Endothelial cell of umbilical vein (primary cell): ENCODE measurements at regions not wholly inside any gene's neighbourhood (a gene's known extent, or its start where the extent isn't known, plus 50 kb on each side); places are given as distances from the start of the nearest gene placed in this dataset.

Source experiments
- BruUV-seq: library from RNA; stranded (reverse); fragments of 400-500 nt; replicated peaks from 2 replicates; lab custom pipeline; 2021; lab: Mats Ljungman, UMichigan
- CTCF ChIA-PET: fragments of 300-600, 350-600 bp; sonication (Branson Sonifier 250); formaldehyde crosslinking; loops from one replicate; lab custom pipeline; 2021; ENCODE audit warnings: antibody characterized with exemption, inconsistent platforms; lab: Charles Lee
- POLR2A ChIA-PET: fragments of 300-600, 350-600 bp; sonication (Branson Sonifier 250); formaldehyde crosslinking; loops from one replicate; lab custom pipeline; 2021; ENCODE audit warnings: antibody characterized with exemption, inconsistent platforms; lab: Charles Lee
- DNase-seq: peaks from one replicate; pipeline ENCODE4 v3.0.0-alpha.2; 2011; ENCODE audit warnings: low read depth, low spot score
- FAIRE-seq: peaks from 2 replicates; lab custom pipeline; 2011; peaks lifted over from hg19 to GRCh38; lab: Jason Lieb, UNC
- H2AFZ ChIP-seq: 2 replicates; pipeline ENCODE4 v1.6.0; 2012; ENCODE audit warnings: low read depth, low read length, control low read depth, inconsistent platforms
- H3K27ac ChIP-seq: 2 replicates; pipeline ENCODE4 v1.5.1; 2011; ENCODE audit warnings: low read depth, mild to moderate bottlenecking, control low read depth, low read length, moderate library complexity; ENCODE audit not compliant: insufficient read depth
- H3K27me3 ChIP-seq, 2 experiments: 2 replicates each; pipeline versions ENCODE4 v1.6.0 to v1.6.1; 2011; ENCODE audit warnings: low read length in 2 of 2, mixed read lengths in 1 of 2; ENCODE audit not compliant: control insufficient read depth in 2 of 2, insufficient read depth in 2 of 2
- H3K36me3 ChIP-seq, 2 experiments: 2 replicates in 1 of 2; 3 replicates in 1 of 2; pipeline ENCODE4 v1.5.1; 2011; ENCODE audit warnings: low read length in 2 of 2, mild to moderate bottlenecking in 1 of 2, moderate library complexity in 1 of 2; ENCODE audit not compliant: control insufficient read depth in 2 of 2, insufficient read depth in 2 of 2; ENCODE audit errors: extremely low read depth in 1 of 2
- H3K4me1 ChIP-seq: 3 replicates; pipeline ENCODE4 v1.5.1; 2011; ENCODE audit warnings: mild to moderate bottlenecking, low read length; ENCODE audit not compliant: control insufficient read depth, insufficient read depth; ENCODE audit errors: extremely low read depth
- H3K4me2 ChIP-seq: 2 replicates; pipeline ENCODE4 v1.6.1; 2011; ENCODE audit warnings: low read length, control low read depth, mixed read lengths; ENCODE audit not compliant: insufficient read depth
- H3K4me3 ChIP-seq, 3 experiments: fragments of 200-600 bp in 1 of 3; sonication (generic), shearing (Covaris generic) in 1 of 3; replicated peaks in 1 of 3; 2 replicates each; pipeline ENCODE4 v1.5.1; 2011 to 2016; ENCODE audit warnings: control low read depth in 3 of 3, low read length in 3 of 3, mild to moderate bottlenecking in 2 of 3, inconsistent platforms in 1 of 3, low read depth in 1 of 3, moderate library complexity in 1 of 3; ENCODE audit not compliant: insufficient read depth in 1 of 3
- H3K79me2 ChIP-seq: 2 replicates; pipeline ENCODE4 v1.6.0; 2012; ENCODE audit warnings: low read length, inconsistent platforms; ENCODE audit not compliant: control insufficient read depth, insufficient read depth
- H3K9ac ChIP-seq: replicated peaks from 2 replicates; pipeline ENCODE3; 2011; ENCODE audit warnings: low read length, control low read depth; ENCODE audit not compliant: insufficient read depth; ENCODE audit errors: extremely low read depth
- H3K9me1 ChIP-seq: replicated peaks from 3 replicates; pipeline ENCODE4 v1.6.0; 2011; ENCODE audit warnings: mild to moderate bottlenecking, low read length; ENCODE audit not compliant: control insufficient read depth, insufficient read depth; ENCODE audit errors: extremely low read depth
- H3K9me3 ChIP-seq: replicated peaks from 2 replicates; pipeline ENCODE4 v1.5.1; 2012; ENCODE audit warnings: low read length, inconsistent platforms; ENCODE audit not compliant: control insufficient read depth, insufficient read depth
- H4K20me1 ChIP-seq: replicated peaks from 2 replicates; pipeline ENCODE3; 2011; ENCODE audit warnings: mild to moderate bottlenecking, low read length; ENCODE audit not compliant: control insufficient read depth, insufficient read depth; ENCODE audit errors: extremely low read depth
- EZH2 ChIP-seq: IDR thresholded peaks from 2 replicates; pipeline ENCODE4 v1.6.1; 2012; ENCODE audit warnings: borderline replicate concordance, low read depth, mild to moderate bottlenecking, moderate library complexity, low read length, inconsistent platforms; ENCODE audit not compliant: severe bottlenecking
- FOS ChIP-seq: IDR thresholded peaks from 2 replicates; pipeline ENCODE4 v1.6.1; 2011; ENCODE audit warnings: mild to moderate bottlenecking, low read length, moderate library complexity, borderline replicate concordance; ENCODE audit not compliant: insufficient read depth
- GATA2 ChIP-seq: IDR thresholded peaks from 2 replicates; pipeline ENCODE4 v1.7.0; 2011; ENCODE audit warnings: low read depth, mild to moderate bottlenecking, moderate library complexity, mixed read lengths, low read length; ENCODE audit not compliant: insufficient read length, insufficient read depth
- JUN ChIP-seq: IDR thresholded peaks from 2 replicates; pipeline ENCODE4 v1.6.1; 2011; ENCODE audit warnings: borderline replicate concordance, low read depth; ENCODE audit not compliant: insufficient read length, insufficient read depth
- MYC ChIP-seq: IDR thresholded peaks from one replicate; pipeline ENCODE4 v1.6.1; 2011; ENCODE audit warnings: mild to moderate bottlenecking, low read depth, low read length
- POLR2A ChIP-seq: IDR thresholded peaks from 2 replicates; pipeline ENCODE4 v1.6.1; 2012; ENCODE audit warnings: low read depth, mild to moderate bottlenecking, control low read depth, low read length
- POLR2AphosphoS5 ChIP-seq: IDR thresholded peaks from 2 replicates; pipeline ENCODE4 v1.6.1; 2012; ENCODE audit warnings: low read depth, mild to moderate bottlenecking, control low read depth, low read length, moderate library complexity; ENCODE audit not compliant: insufficient read depth
- dilution Hi-C: fragments of 300-500 bp; cut with MboI; formaldehyde crosslinking; loops from one replicate; pipeline ENCODE4 v1.15.0; 2019; ENCODE audit warnings: low sequenced_read_pairs; ENCODE audit not compliant: extremely low pct_ligation_motif_present
- intact Hi-C: fragments of 100-400 bp; cut with micrococcal nuclease; formaldehyde crosslinking; loops from one replicate; pipeline ENCODE4 v1.10.0; 2022
- TF ChIP-seq, protein P1 (sequence below), 2 donors: IDR thresholded peaks; 1 replicate in 1 of 2; 2 replicates in 1 of 2; pipeline ENCODE4 v1.5.1; 2011; ENCODE audit warnings: low read length in 2 of 2, mild to moderate bottlenecking in 2 of 2, moderate library complexity in 2 of 2, control low read depth in 1 of 2, inconsistent platforms in 1 of 2, low read depth in 1 of 2; ENCODE audit not compliant: insufficient read depth in 1 of 2; ENCODE audit errors: extremely low read depth in 1 of 2
- TF ChIP-seq, protein P2 (sequence below): IDR thresholded peaks from 2 replicates; pipeline ENCODE4 v1.6.1; 2011; ENCODE audit not compliant: insufficient read depth, insufficient read length

DNA sequence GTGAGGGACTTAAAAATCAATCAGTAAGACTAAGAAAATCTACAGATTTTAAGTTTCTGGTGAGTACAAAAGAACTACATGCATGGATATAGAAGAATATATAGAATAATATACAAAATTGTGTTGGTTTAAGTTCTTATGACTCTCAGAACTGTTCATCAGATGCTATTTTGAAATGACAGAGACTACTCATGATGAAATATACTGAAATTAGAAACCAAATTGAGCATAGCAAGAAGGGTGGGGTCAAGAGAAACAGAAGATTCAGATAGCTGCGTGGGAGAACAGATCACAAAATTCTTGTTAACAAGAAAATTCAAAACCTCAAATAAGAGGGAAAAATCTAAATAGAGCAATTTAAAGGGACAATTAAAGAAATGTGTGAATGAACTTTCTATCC lies 2125.3 kb upstream of the RAG2 start:
- Histone ChIP-seq H3K9me3 (no peaks in the 10 kb centered on the region), H3K79me2 (no peaks in the 10 kb centered on the region), H3K4me2 (no peak overlapping the region), H3K4me3 (no peak overlapping the region), H3K9me1 (no peaks in the 10 kb centered on the region), H3K9ac (no peak overlapping the region), H3K27me3 (no peaks in the 10 kb centered on the region), H2AFZ (no peak overlapping the region), H3K4me1 (no peaks in the 10 kb centered on the region), H3K36me3 (no peaks in the 10 kb centered on the region), H4K20me1 (no peaks in the 10 kb centered on the region), H3K27ac (no peak overlapping the region)
- intact Hi-C loops (no loop called here), dilution Hi-C loops (no loop called here)
- BruUV-seq = no TSS peak
- no peak for FAIRE-seq
- POLR2A ChIA-PET = no interaction called here
- CTCF ChIA-PET = no interaction called here
- TF ChIP-seq EZH2 (no peak), MYC (no peak), GATA2 (no peak), FOS (no peak), POLR2A (no peak), JUN (no peak), POLR2AphosphoS5 (no peak)
- TF ChIP-seq, protein P1, sequence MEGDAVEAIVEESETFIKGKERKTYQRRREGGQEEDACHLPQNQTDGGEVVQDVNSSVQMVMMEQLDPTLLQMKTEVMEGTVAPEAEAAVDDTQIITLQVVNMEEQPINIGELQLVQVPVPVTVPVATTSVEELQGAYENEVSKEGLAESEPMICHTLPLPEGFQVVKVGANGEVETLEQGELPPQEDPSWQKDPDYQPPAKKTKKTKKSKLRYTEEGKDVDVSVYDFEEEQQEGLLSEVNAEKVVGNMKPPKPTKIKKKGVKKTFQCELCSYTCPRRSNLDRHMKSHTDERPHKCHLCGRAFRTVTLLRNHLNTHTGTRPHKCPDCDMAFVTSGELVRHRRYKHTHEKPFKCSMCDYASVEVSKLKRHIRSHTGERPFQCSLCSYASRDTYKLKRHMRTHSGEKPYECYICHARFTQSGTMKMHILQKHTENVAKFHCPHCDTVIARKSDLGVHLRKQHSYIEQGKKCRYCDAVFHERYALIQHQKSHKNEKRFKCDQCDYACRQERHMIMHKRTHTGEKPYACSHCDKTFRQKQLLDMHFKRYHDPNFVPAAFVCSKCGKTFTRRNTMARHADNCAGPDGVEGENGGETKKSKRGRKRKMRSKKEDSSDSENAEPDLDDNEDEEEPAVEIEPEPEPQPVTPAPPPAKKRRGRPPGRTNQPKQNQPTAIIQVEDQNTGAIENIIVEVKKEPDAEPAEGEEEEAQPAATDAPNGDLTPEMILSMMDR (IDR thresholded peaks at IDR 0.05; ENCODE audit: extremely low read depth in 1 of 2, insufficient read depth in 1 of 2, low read depth in 1 of 2, low read length in 2 of 2) = no peak
- TF ChIP-seq, protein P2, sequence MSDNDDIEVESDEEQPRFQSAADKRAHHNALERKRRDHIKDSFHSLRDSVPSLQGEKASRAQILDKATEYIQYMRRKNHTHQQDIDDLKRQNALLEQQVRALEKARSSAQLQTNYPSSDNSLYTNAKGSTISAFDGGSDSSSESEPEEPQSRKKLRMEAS = no peak
- DNase-seq = no peak
